Epithelial cell of prostate (primary cell): ENCODE measurements at regions not wholly inside any gene's neighbourhood (a gene's known extent, or its start where the extent isn't known, plus 50 kb on each side); places are given as distances from the start of the nearest gene placed in this dataset.

Experiments
- DNase-seq: peaks from one replicate; pipeline ENCODE4 v3.0.0-alpha.2; 2011; ENCODE audit warnings: low read depth, low spot score
- H3K27ac ChIP-seq: fragments of 450-650 bp; 2 replicates; pipeline ENCODE4 v1.5.1; 2017; ENCODE audit warnings: mild to moderate bottlenecking

DNA sequence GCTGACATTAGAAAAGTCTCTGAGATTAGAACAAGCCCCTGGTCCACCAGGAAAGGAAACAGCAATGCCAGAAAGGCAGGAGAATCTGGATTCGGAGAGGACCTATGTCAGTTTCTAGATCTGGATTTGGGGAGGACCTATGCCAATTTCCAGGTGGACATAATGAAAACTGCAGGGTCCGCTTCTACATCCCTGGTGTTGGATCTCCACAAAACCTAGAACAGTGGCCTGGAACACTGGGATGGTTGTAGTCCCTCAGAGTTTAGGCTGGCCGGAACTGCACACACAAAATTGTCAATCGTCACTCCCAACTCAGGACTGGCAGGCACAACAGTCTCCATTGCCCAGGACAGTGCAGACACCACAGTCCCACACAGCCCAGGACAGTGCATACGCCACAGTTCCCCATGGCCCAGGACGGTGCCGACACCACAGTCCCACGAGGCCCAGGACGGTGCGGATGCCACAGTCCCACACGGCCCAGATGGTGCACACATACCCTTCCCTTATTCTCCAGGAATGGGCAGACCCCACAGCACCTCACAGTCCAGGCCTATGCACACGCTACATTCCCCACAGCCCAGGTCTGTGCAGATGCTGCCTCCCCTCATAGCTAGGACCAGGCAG lies 341.7 kb downstream of the UQCRFS1 start:
- no peak for DNase-seq
- H3K27ac ChIP-seq: no peak overlapping the region

GRCh38 chr19:28869459-28869858 lies 343.5 kb downstream of the UQCRFS1 start:
- DNase-seq: no peak
- no peak overlapping the region for H3K27ac ChIP-seq

DNA sequence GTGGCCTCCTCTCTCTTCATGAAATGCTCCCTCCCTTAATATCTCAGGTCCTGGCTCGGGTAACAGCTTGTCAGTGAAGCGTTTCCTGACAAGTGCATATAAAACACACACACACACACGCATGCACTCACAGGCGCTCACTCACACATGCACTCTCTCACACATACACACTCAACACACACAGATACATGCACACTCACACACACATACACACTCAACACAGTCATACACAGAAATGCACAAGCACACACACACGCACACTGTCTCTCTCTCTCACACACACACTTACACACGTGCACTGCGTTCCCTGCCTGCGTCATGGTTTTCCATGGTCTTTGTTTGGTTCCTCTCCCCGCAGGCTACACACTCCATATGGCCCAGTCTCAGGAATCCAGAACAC lies 344.1 kb downstream of the UQCRFS1 start:
- no peak for DNase-seq
- H3K27ac ChIP-seq: no peak overlapping the region

- DNase-seq: no peak
- H3K27ac ChIP-seq: no peak overlapping the region
Measured at GRCh38 chr19:28867978-28868377, 345.0 kb downstream of the UQCRFS1 start.

DNA sequence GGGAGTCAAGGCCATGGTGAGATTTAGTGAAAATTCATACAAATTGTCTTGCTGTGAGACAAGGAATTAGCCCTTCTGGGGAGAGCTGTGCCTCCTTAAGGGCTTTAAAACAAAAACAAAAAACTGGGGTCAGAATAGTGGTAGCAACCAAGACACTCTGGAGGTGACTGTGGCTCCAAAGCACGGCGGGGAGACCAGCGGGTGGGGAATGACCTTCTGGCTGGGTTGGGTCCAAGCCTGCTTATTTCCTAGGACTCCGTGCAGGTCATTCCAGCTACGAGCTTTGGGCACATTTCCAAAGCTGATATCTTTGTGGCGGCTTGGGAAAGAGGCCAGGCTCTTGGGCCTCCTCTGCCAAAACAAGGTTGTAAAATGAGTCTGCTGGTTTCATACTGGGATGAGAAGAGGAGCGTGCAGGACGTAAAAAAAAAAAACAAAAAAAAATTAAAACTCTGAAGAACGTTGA lies 348.3 kb downstream of the UQCRFS1 start:
- DNase-seq: no peak
- no peak overlapping the region for H3K27ac ChIP-seq

- no peak for DNase-seq
Measured at GRCh38 chr19:28864024-28864503, 348.9 kb downstream of the UQCRFS1 start.

DNA sequence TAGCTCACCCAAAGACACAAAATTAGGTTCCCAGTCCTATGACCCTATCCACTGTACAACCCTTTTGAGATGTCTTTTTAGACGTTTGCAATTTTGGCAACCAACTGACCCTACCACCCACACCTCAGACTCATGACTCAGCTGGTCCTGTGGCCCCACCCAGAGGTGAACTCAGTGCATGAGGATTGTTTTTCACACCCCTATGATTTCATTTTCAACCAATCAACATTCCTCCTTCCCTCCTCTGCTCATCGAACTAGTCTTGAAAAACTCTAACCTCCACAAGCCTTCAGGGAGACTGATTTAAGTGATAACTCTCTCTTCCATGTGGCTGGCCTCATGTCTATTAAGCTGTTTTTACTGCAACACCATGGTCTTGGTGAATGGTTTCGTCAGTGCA lies 350.7 kb downstream of the UQCRFS1 start:
- no peak overlapping the region for H3K27ac ChIP-seq
- no peak for DNase-seq

More at GRCh38 chr19:28864024-28864503, 348.9 kb downstream of the UQCRFS1 start:
- H3K27ac ChIP-seq: no peak overlapping the region

DNA sequence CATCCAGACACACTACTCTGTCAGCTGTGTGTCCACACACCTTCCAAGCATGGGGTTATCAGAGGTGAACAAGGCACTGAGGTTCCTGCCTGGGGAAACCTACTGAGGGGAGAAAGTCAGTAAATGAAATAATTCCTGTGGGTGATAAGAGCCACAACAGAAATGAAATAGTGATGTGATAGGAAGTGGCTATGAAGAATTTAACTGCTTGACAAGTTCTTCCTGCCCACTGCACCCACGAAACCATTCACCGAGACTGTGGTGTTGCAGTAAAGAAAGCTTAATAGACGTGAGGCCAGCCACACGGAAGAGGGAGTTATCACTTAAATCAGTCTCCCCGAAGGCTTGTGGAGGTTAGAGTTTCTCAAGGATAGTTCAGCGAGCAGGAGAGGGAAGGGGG lies 353.1 kb downstream of the UQCRFS1 start:
- no peak overlapping the region for H3K27ac ChIP-seq
- no peak for DNase-seq

DNA sequence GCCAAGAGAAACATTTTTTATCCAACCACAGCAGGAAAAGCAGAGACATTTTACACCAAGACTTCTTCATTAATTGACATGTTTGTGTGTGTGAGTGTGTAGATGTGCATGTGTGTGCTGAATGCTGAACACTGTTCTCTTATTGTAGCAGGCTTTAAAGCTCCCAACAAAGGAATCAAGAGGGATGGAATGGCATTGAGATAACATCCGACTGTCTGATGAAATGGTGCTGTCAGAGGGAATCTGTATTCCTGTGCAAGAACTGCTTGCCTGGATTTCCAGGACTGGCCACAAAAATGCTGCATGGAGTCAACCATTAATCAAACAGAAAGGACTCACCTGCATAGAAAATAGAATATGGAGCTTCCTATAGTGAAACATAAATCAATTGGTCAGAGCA lies 354.0 kb downstream of the UQCRFS1 start:
- no peak overlapping the region for H3K27ac ChIP-seq
- no peak for DNase-seq

DNA sequence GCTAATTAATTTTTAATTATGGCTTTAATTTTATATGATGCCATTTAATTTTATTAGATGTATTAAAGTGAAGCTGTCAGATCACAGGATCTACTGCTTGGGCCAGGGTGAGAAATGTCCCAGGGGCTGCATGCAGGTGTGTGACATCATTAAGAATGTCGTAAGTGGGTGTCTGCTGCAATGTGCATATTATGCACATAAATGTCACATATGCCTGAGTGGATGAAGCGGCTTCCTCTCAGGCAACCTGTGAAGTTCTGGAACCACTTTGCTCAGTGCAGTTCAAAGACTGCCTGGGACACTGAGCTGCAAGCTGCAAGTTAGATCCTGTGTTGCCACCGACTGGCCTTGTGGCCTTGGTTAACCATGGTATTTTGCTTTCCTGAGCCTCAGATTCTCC lies 355.0 kb downstream of the UQCRFS1 start:
- no peak for DNase-seq

DNA sequence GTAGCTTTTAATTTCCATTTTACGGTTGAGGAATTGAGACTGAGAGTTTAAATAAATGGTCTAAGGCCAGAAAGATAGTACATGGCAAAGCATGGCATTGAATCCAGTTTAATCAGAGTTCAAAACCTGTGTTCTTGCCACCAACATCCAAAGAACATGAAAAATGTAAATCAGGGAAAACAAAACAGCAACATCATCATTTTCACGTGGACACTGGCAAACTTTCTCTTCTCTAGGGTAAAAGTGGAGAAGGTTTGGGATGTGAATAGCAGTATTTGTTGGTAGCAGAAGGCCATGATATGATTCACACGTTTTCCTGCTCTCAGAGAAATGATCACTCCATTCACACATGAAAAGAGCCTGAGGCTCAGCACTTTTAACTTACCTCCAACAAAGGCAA lies 357.7 kb downstream of the UQCRFS1 start:
- DNase-seq: no peak
- H3K27ac ChIP-seq: no peak overlapping the region

More for the DNA sequence above, 355.0 kb downstream of the UQCRFS1 start:
- H3K27ac ChIP-seq: no peak overlapping the region

DNA sequence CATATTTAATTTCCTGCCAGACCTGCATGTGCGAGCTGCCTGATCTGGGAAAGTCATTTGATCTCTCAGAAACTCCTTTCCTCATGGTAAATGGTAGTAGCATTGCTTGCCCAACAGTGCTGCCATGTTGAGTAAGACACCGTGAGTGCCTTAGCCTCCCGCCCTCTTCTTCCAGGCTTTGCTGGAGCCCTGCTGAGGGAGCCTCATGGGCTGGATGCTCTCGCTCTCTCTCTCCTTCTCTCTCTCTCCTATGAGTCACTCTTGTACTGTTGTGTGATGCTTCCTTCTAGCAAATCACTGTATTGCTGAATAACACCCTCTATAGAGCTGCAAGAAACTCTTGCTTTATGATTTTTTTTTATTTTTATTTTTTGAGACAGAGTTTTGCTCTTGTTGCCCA lies 365.5 kb downstream of the UQCRFS1 start:
- no peak overlapping the region for H3K27ac ChIP-seq
- no peak for DNase-seq

GRCh38 chr19:28846094-28846812 lies 366.7 kb downstream of the UQCRFS1 start:
- no peak for DNase-seq

DNA sequence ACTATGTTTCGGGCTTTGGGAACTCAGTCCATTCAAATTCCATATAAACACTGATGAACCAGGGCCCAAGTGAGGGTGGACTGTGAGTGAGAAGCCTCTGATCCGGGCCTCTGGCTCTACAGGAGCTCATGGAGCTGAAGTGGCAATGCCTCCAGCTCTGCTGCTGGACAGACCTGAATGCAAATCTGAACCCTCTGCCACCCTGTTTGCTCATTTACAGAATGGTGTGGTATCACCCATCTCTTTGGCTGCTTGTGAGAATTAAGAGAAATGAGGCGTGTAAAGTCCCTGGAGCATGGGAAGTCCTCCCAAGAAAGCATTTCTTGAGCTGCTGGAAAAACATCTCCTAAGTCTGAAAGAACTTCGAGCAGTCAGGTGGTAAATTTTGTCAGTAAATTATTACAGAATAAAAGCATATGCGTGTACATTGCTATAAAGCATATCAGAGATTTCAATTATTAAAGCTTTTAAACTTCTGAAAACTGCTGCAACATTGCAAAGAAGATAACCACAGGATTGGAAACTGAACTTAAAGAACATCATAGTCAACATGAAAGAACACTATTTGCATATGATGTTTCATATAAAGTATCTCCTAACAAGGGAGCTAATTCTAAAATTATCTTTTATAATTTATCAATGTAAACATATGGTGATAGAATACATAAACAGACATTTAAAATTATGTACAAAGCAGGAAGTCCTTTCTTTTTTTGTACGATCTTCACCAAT lies 369.0 kb downstream of the UQCRFS1 start:
- DNase-seq: no peak
- H3K27ac ChIP-seq: no peak overlapping the region

More at GRCh38 chr19:28846094-28846812, 366.7 kb downstream of the UQCRFS1 start:
- no peak overlapping the region for H3K27ac ChIP-seq

GRCh38 chr19:28841531-28841930 lies 371.4 kb downstream of the UQCRFS1 start:
- no peak overlapping the region for H3K27ac ChIP-seq
- no peak for DNase-seq

DNA sequence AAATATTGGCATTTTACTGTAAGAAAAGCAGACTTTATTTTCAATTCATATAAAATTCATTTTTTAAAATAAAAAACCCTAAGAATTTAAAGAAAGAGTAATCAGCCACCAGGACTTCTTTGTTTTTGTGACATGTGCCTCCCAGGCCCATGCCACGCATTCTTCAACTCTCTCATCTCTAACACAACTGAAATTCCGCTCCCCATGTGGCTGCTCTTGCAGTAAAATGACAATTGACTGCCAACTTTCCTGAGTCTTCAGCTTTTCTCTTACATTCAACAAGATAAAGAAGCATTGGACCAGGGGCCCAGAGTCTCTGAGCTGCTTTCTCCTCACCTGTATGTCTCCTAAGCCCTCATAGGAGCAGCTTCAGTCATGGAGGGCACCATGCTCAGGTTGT lies 372.1 kb downstream of the UQCRFS1 start:
- DNase-seq: no peak
- no peak overlapping the region for H3K27ac ChIP-seq

- H3K27ac ChIP-seq: no peak overlapping the region
- no peak for DNase-seq
Measured at GRCh38 chr19:28839455-28839854, 373.5 kb downstream of the UQCRFS1 start.

GRCh38 chr19:28838909-28839308 lies 374.0 kb downstream of the UQCRFS1 start:
- no peak overlapping the region for H3K27ac ChIP-seq
- DNase-seq: no peak

- H3K27ac ChIP-seq: no peak overlapping the region
- no peak for DNase-seq
Measured at GRCh38 chr19:28836421-28836820, 376.5 kb downstream of the UQCRFS1 start.

DNA sequence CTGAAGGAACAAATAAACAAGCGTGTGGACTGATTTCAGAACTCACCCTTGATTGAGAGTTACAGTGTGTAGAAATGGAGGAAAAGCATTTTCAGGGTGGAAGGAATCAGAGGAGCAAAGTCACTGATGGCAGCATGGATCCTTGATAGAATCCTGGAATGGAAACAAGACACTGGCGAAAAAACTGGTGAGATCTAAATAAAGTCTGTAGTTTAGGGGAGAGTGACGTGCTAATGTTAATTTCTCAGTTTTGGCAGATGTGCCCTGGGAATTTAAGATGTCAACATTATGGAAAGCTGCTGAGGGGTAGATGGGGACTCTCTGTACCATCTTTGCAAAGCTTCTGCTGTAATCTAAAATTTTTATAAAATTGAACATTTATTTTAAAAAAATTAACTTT lies 378.0 kb downstream of the UQCRFS1 start:
- H3K27ac ChIP-seq: no peak overlapping the region
- DNase-seq: no peak

DNA sequence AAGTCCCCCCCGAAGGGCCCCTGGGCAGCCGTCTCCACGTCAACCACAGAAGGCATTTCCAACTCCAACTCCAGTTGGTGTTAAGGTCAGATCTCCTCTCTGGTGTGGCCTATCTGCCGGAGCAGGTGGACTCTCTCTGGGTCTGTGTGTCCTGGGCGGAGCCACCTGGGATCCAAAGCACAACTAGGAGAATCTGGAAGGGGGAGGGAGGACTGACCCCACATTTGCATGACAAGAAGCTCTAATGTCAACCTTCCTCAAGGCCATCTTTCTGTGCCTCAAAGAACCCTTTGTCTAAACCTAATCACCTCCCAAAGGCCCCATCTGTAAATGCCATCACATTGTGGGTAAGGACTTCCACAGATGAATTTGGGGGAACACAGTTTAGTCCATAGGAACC lies 381.5 kb downstream of the UQCRFS1 start:
- H3K27ac ChIP-seq: no peak overlapping the region
- no peak for DNase-seq
